H1 (cell line): ENCODE measurements at regions not wholly inside any gene's neighbourhood (a gene's known extent, or its start where the extent isn't known, plus 50 kb on each side); places are given as distances from the start of the nearest gene placed in this dataset.

ENCODE experiments used
- ATF3 ChIP-seq: IDR thresholded peaks from 2 replicates; pipeline ENCODE4 v1.6.1; 2011; ENCODE audit warnings: low read depth, mild to moderate bottlenecking, low read length; ENCODE audit not compliant: insufficient read depth
- CBX5 ChIP-seq: fragments of 300-800, 300-1000 bp; sonication (generic); IDR thresholded peaks from 2 replicates; pipeline ENCODE4 v1.7.1; 2016; ENCODE audit warnings: antibody characterized with exemption, low read length, low read depth
- CEBPB ChIP-seq: IDR thresholded peaks from 2 replicates; pipeline ENCODE4 v1.6.1; 2012; ENCODE audit warnings: low read depth, low read length
- CHD1 ChIP-seq: IDR thresholded peaks from 2 replicates; pipeline ENCODE4 v1.6.1; 2012; ENCODE audit warnings: low read depth, low read length, improper control_type of control experiment
- CHD7 ChIP-seq: fragments of 300-600 bp; sonication (generic); IDR thresholded peaks from 2 replicates; pipeline ENCODE4 v1.7.1; 2012; ENCODE audit warnings: low read length, moderate library complexity, mild to moderate bottlenecking, inconsistent platforms; ENCODE audit not compliant: insufficient replicate concordance
- EP300 ChIP-seq, 2 experiments: IDR thresholded peaks; 1 replicate in 1 of 2; 2 replicates in 1 of 2; pipeline ENCODE4 v1.6.1; 2011 to 2012; ENCODE audit warnings: low read depth in 2 of 2, low read length in 2 of 2, mild to moderate bottlenecking in 2 of 2, borderline replicate concordance in 1 of 2, inconsistent platforms in 1 of 2, moderate library complexity in 1 of 2
- GTF2F1 ChIP-seq: IDR thresholded peaks from 2 replicates; pipeline ENCODE4 v1.6.1; 2012; ENCODE audit warnings: low read depth, low read length, improper control_type of control experiment, borderline replicate concordance
- JUN ChIP-seq: IDR thresholded peaks from 2 replicates; pipeline ENCODE4 v1.6.1; 2011; ENCODE audit warnings: low read depth, mild to moderate bottlenecking, improper control_type of control experiment, low read length
- KDM5A ChIP-seq: fragments of 200-600 bp; IDR thresholded peaks from 2 replicates; pipeline ENCODE4 v1.7.1; 2012; ENCODE audit warnings: mild to moderate bottlenecking, low read length, inconsistent platforms, mixed read lengths
- PHF8 ChIP-seq: fragments of 200-600 bp; sonication (generic); conservative IDR thresholded peaks from 2 replicates; pipeline ENCODE4 v1.7.1; 2012; ENCODE audit warnings: low read depth, mild to moderate bottlenecking, inconsistent platforms, low read length, moderate library complexity
- TBP ChIP-seq: IDR thresholded peaks from 2 replicates; pipeline ENCODE4 v1.6.1; 2011; ENCODE audit warnings: low read depth, low read length, improper control_type of control experiment
- ZNF274 ChIP-seq: IDR thresholded peaks from 2 replicates; pipeline ENCODE4 v1.7.0; 2012; ENCODE audit warnings: low read length, borderline replicate concordance; ENCODE audit errors: extremely low read depth

- TF ChIP-seq CHD7: no peak
- TF ChIP-seq CHD1: no peak
- no peak for TF ChIP-seq GTF2F1
- TF ChIP-seq ZNF274: no peak
- no peak for TF ChIP-seq CEBPB
- TF ChIP-seq CBX5: no peak
- TF ChIP-seq TBP: no peak
- no peak for TF ChIP-seq EP300 (IDR thresholded peaks at IDR 0.05; ENCODE audit: borderline replicate concordance in 1 of 2, low read depth in 2 of 2, low read length in 2 of 2)
- TF ChIP-seq JUN: no peak
- TF ChIP-seq ATF3: no peak
- no peak for TF ChIP-seq KDM5A
- no peak for TF ChIP-seq PHF8
These were observed 631.9 kb upstream of the INTU start (continued) for GRCh38 chr4:127000846-127001245.
